K562 (cell line): ENCODE measurements at regions not wholly inside any gene's neighbourhood (a gene's known extent, or its start where the extent isn't known, plus 50 kb on each side); places are given as distances from the start of the nearest gene placed in this dataset.

ENCODE experiments used
- BRCA1 ChIP-seq, 2 experiments: fragments of 450-650 bp in 1 of 2; sonication (generic) in 1 of 2; formaldehyde crosslinking in 1 of 2; IDR thresholded peaks; 2 replicates each; pipeline versions ENCODE4 v1.5.0 to v1.6.1; 2017 to 2020; ENCODE audit warnings: mild to moderate bottlenecking in 1 of 2, missing genetic modification reagents in 1 of 2
- CTCF ChIP-seq, 3 experiments: IDR thresholded peaks in 2 of 3; conservative IDR thresholded peaks in 1 of 3; 2 replicates each; pipeline ENCODE4 v1.5.1; 2011 to 2012; ENCODE audit warnings: low read length in 3 of 3, mild to moderate bottlenecking in 3 of 3, control low read depth in 2 of 3, improper control_type of control experiment in 1 of 3, inconsistent platforms in 1 of 3, low read depth in 1 of 3, mixed read lengths in 1 of 3, moderate library complexity in 1 of 3; ENCODE audit not compliant: insufficient read depth in 2 of 3
- NCOR1 ChIP-seq: fragments of 450-650 bp; IDR thresholded peaks from 2 replicates; pipeline ENCODE4 v1.6.1; 2016; ENCODE audit warnings: mild to moderate bottlenecking, moderate library complexity
- POLR2A ChIP-seq: fragments of 450-650 bp; conservative IDR thresholded peaks from 2 replicates; pipeline ENCODE4 v1.6.1; 2016
- REST ChIP-seq, 2 experiments: fragments of 450-650 bp; formaldehyde crosslinking in 1 of 2; IDR thresholded peaks; 2 replicates each; pipeline versions ENCODE4 v1.4.0 to v1.6.1; 2014 to 2020; ENCODE audit warnings: mild to moderate bottlenecking in 2 of 2, borderline replicate concordance in 1 of 2, low read depth in 1 of 2
- SIN3B ChIP-seq: fragments of 450-650 bp; IDR thresholded peaks from 2 replicates; pipeline ENCODE4 v1.6.1; 2017; ENCODE audit warnings: low read depth, mild to moderate bottlenecking, moderate library complexity
- TCF3 ChIP-seq: sonication (generic); formaldehyde crosslinking; IDR thresholded peaks from 2 replicates; pipeline ENCODE4 v1.4.0; 2020; ENCODE audit warnings: mild to moderate bottlenecking, missing genetic modification reagents
- ZKSCAN1 ChIP-seq: fragments of 150-350 bp; IDR thresholded peaks from 2 replicates; pipeline ENCODE4 v1.6.1; 2016; ENCODE audit warnings: low read depth, low read length
- ZNF133 ChIP-seq: fragments of 250-450 bp; sonication (Bioruptor Pico); IDR thresholded peaks from 2 replicates; pipeline ENCODE4 v1.4.0; 2020; ENCODE audit warnings: mild to moderate bottlenecking
- ZNF77 ChIP-seq: fragments of 250-450 bp; sonication (Bioruptor Pico); IDR thresholded peaks from 2 replicates; pipeline ENCODE4 v1.5.0; 2020
- TF ChIP-seq, protein P1 (sequence below): fragments of 450-650 bp; IDR thresholded peaks from 2 replicates; pipeline ENCODE4 v1.6.1; 2016; ENCODE audit warnings: missing biosample characterization, missing genetic modification characterization
- TF ChIP-seq, protein P2 (sequence below), 2 experiments: fragments of 200-800 bp in 1 of 2; sonication (Bioruptor generic) in 1 of 2; sonication (generic) in 1 of 2; formaldehyde crosslinking in 1 of 2; IDR thresholded peaks in 1 of 2; conservative IDR thresholded peaks in 1 of 2; 2 replicates each; pipeline versions ENCODE4 v1.5.0 to v1.6.1; 2016 to 2020; ENCODE audit warnings: missing compliant biosample characterization in 1 of 2, missing genetic modification characterization in 1 of 2, missing genetic modification reagents in 1 of 2
- TF ChIP-seq, protein P3 (sequence below): fragments of 450-650 bp; IDR thresholded peaks from 2 replicates; pipeline ENCODE4 v1.6.1; 2014; ENCODE audit warnings: low read depth, mild to moderate bottlenecking, moderate library complexity, borderline replicate concordance

GRCh38 chr10:108385963-108386362 lies 1221.5 kb upstream of the SORCS1 start:
- TF ChIP-seq, protein P1, sequence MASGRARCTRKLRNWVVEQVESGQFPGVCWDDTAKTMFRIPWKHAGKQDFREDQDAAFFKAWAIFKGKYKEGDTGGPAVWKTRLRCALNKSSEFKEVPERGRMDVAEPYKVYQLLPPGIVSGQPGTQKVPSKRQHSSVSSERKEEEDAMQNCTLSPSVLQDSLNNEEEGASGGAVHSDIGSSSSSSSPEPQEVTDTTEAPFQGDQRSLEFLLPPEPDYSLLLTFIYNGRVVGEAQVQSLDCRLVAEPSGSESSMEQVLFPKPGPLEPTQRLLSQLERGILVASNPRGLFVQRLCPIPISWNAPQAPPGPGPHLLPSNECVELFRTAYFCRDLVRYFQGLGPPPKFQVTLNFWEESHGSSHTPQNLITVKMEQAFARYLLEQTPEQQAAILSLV (tag), result no peak
- TF ChIP-seq, protein P2, sequence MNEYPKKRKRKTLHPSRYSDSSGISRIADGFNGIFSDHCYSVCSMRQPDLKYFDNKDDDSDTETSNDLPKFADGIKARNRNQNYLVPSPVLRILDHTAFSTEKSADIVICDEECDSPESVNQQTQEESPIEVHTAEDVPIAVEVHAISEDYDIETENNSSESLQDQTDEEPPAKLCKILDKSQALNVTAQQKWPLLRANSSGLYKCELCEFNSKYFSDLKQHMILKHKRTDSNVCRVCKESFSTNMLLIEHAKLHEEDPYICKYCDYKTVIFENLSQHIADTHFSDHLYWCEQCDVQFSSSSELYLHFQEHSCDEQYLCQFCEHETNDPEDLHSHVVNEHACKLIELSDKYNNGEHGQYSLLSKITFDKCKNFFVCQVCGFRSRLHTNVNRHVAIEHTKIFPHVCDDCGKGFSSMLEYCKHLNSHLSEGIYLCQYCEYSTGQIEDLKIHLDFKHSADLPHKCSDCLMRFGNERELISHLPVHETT (CRISPR knock-in tag; conservative IDR thresholded peaks at IDR 0.05 in 1 of 2, IDR thresholded peaks at IDR 0.05 in 1 of 2), result no peak
- TF ChIP-seq, protein P3, sequence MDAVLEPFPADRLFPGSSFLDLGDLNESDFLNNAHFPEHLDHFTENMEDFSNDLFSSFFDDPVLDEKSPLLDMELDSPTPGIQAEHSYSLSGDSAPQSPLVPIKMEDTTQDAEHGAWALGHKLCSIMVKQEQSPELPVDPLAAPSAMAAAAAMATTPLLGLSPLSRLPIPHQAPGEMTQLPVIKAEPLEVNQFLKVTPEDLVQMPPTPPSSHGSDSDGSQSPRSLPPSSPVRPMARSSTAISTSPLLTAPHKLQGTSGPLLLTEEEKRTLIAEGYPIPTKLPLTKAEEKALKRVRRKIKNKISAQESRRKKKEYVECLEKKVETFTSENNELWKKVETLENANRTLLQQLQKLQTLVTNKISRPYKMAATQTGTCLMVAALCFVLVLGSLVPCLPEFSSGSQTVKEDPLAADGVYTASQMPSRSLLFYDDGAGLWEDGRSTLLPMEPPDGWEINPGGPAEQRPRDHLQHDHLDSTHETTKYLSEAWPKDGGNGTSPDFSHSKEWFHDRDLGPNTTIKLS, result no peak
- TF ChIP-seq BRCA1 (IDR thresholded peaks at IDR 0.05), result no peak
- no peak for TF ChIP-seq BRCA1 (CRISPR knock-in tag; IDR thresholded peaks at IDR 0.05)
- TF ChIP-seq CTCF (IDR thresholded peaks at IDR 0.05 in 2 of 3, conservative IDR thresholded peaks at IDR 0.05 in 1 of 3; ENCODE audit: insufficient read depth in 2 of 3, low read depth in 1 of 3, low read length in 3 of 3), result no peak
- no peak for TF ChIP-seq ZKSCAN1
- no peak for TF ChIP-seq SIN3B
- no peak for TF ChIP-seq NCOR1
- no peak for TF ChIP-seq TCF3
- no peak for TF ChIP-seq ZNF77 (CRISPR knock-in tag)
- no peak for TF ChIP-seq REST (IDR thresholded peaks at IDR 0.05; ENCODE audit: borderline replicate concordance)
- no peak for TF ChIP-seq REST (CRISPR knock-in tag; IDR thresholded peaks at IDR 0.05; ENCODE audit: low read depth)
- TF ChIP-seq ZNF133 (CRISPR knock-in tag), result no peak
- TF ChIP-seq POLR2A, result no peak
